Rectal smooth muscle tissue (tissue), 1 donor: ENCODE measurements at regions not wholly inside any gene's neighbourhood (a gene's known extent, or its start where the extent isn't known, plus 50 kb on each side); places are given as distances from the start of the nearest gene placed in this dataset.

Experiments used
- H3K27ac ChIP-seq: one replicate; pipeline ENCODE4 v1.7.0; 2013; ENCODE audit warnings: low read depth, low read length, inconsistent platforms
- H3K27me3 ChIP-seq: one replicate; pipeline ENCODE4 v1.7.0; 2013; ENCODE audit warnings: low read length; ENCODE audit not compliant: control insufficient read depth, insufficient read depth
- H3K36me3 ChIP-seq: one replicate; pipeline ENCODE4 v1.7.0; 2013; ENCODE audit warnings: low read length; ENCODE audit not compliant: control insufficient read depth, insufficient read depth
- H3K4me1 ChIP-seq: one replicate; pipeline ENCODE4 v1.7.0; 2013; ENCODE audit warnings: low read length; ENCODE audit not compliant: control insufficient read depth, insufficient read depth
- H3K4me3 ChIP-seq: one replicate; pipeline ENCODE4 v1.7.0; 2013; ENCODE audit warnings: low read length
- H3K9ac ChIP-seq: one replicate; pipeline ENCODE4 v1.7.0; 2013; ENCODE audit warnings: low read length

DNA sequence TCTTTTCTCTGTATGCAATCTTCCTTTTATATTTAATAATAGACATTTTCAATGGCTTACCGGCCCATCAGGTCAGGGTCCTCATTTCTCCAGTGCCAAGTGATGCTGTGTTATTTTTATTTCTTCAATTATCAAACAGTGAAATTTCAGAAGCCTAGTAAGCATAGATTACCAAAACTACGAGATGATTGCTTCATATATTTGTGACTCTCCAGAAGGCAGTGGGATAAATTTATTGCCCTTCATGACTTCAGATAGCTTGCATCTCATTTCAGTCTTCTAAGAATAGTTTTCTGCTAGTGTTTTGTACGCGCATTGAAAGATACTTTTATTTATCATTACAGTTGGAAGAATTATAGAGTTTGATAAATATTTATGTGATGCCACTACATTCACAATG lies 139.6 kb downstream of the FAT3 start:
- Histone ChIP-seq H3K27ac (no peak overlapping the region), H3K9ac (no peak overlapping the region), H3K36me3 (no peaks in the 10 kb centered on the region), H3K4me3 (no peak overlapping the region), H3K4me1 (no peaks in the 10 kb centered on the region), H3K27me3 (no peaks in the 10 kb centered on the region)

- Histone ChIP-seq H3K9ac (no peak overlapping the region), H3K27me3 (no peaks in the 10 kb centered on the region), H3K4me3 (no peak overlapping the region), H3K36me3 (no peaks in the 10 kb centered on the region), H3K27ac (no peak overlapping the region), H3K4me1 (no peaks in the 10 kb centered on the region)
These were observed 151.6 kb downstream of the FAT3 start for GRCh38 chr11:92376146-92376599.

- Histone ChIP-seq H3K4me3 (no peak overlapping the region), H3K9ac (no peak overlapping the region), H3K27me3 (no peaks in the 10 kb centered on the region), H3K27ac (no peak overlapping the region), H3K4me1 (no peaks in the 10 kb centered on the region), H3K36me3 (no peaks in the 10 kb centered on the region)
These were observed 152.1 kb downstream of the FAT3 start for GRCh38 chr11:92376680-92377079.

DNA sequence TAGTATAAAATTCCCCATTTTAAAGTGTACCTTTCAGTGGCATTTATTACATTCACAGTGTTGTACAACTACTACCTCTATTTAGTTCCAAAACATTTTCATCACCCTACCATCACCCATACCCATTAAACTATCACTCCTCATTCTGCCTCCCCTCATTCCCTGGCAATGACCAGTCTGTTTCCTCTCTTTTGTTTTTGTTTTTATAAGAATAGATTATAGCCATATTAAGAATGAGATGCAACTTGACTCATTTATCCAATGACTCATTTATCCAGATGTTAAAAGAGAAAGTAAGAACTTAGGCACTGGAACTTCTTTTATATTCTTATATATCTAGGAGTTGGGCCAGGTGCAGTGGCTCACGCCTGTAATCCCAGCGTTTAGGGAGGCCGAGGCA lies 156.3 kb downstream of the FAT3 start:
- Histone ChIP-seq H3K27ac (no peak overlapping the region), H3K9ac (no peak overlapping the region), H3K4me1 (no peaks in the 10 kb centered on the region), H3K4me3 (no peak overlapping the region), H3K27me3 (no peaks in the 10 kb centered on the region), H3K36me3 (no peaks in the 10 kb centered on the region)

DNA sequence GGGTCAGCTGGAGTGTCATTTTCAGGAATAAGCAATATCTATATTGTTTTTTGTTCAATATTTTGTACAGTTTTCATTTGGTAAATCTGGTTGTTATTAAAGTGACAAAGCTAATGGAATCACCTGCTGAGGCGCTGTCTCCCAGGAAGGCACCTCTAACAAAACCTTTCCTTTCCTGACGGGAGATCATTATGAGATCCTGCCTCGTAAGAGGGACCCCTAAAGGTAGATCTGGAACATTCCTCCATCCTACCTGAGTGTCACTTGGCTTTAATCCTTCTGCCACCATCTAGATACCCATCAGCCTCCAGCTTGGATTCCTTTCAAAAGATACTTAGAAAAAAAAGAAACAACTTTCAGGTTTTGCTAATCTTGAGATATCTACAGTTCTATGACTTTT lies 157.7 kb downstream of the FAT3 start:
- Histone ChIP-seq H3K27me3 (no peaks in the 10 kb centered on the region), H3K36me3 (no peaks in the 10 kb centered on the region), H3K4me1 (no peaks in the 10 kb centered on the region), H3K9ac (no peak overlapping the region), H3K27ac (no peak overlapping the region), H3K4me3 (no peak overlapping the region)

DNA sequence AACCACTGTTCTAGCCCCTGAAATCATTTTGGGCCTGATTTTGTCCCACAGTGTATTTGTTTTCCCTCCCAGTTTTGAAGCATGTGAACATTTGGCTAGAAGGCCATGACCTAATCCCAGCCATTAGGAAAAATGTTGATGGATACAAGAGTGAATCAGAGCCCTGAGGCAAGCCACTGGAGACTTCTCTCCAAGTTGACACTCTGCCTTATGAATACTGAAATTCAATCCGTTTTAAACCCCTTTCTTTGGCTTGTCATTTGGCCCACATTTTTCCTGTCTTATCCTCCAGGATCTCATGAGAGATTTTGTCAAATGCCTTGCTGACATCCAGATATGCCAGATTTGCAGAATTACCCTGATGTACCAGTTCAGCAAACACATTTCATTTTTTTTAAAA lies 158.8 kb downstream of the FAT3 start:
- no peak overlapping the region for H3K27ac ChIP-seq
- H3K4me3 ChIP-seq = no peak overlapping the region
- no peak overlapping the region for H3K9ac ChIP-seq
- H3K36me3 ChIP-seq = no peaks in the 10 kb centered on the region
- no peaks in the 10 kb centered on the region for H3K27me3 ChIP-seq
- H3K4me1 ChIP-seq = no peaks in the 10 kb centered on the region

DNA sequence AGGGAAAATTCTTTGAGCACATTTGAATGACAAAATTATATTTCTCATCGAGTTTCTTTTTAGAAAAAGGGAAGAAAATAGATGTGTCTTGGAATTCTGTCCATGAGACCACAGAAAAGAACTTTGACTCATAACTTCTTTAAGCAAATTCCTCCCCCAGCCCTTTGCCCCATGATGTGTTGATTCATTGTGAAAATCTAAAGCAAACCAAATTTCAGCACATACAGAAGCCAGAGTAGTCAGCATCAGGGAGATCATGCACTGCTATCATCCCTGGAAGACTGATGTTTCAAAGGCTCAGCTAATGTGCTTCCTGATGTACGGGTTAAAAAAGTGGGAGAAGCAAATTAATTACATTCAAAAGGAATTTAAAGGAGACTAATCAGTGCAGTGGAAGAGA lies 159.7 kb downstream of the FAT3 start:
- H3K36me3 ChIP-seq = no peaks in the 10 kb centered on the region
- no peaks in the 10 kb centered on the region for H3K27me3 ChIP-seq
- no peak overlapping the region for H3K9ac ChIP-seq
- H3K27ac ChIP-seq = no peak overlapping the region
- H3K4me3 ChIP-seq = no peak overlapping the region
- no peaks in the 10 kb centered on the region for H3K4me1 ChIP-seq

DNA sequence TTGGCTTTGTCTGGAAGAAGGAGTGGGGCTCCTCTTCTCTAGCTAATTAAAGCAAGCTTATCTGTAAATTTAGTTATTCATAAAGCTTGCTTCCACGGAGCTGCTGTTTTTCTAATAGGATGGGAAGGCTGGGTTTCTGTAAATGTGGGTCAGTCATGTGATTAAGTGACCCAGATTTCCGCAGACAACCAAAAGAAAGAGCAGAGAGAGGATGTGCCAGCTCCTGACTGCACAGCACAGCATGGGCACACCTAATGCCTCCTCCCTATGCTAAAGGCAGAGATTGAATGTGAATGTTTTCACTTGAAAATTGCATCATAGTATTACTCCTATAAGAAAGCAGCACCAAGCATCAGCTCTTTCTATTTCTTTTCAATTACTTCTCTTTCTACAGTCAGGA lies 160.2 kb downstream of the FAT3 start:
- no peak overlapping the region for H3K9ac ChIP-seq
- no peaks in the 10 kb centered on the region for H3K36me3 ChIP-seq
- H3K4me3 ChIP-seq = no peak overlapping the region
- H3K4me1 ChIP-seq = no peaks in the 10 kb centered on the region
- no peaks in the 10 kb centered on the region for H3K27me3 ChIP-seq
- H3K27ac ChIP-seq = no peak overlapping the region

DNA sequence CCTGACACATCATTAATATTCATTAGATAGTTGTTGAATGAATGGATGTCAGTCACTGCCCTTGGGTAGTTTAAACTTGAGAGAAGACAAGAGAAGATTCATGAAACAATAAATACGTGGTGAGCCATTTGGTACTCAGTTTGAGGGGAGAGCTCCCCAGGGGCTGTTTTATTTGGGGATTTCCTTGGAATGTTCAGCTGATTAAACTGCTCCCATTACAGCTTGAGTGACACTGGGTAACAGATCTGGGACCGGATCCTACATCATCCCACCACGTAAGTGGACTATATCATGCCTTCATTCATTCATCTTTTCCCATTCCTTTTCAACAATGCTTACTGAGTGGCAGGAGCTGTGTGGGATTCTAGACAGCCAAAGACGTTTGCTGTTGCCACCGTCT lies 162.0 kb downstream of the FAT3 start:
- Histone ChIP-seq H3K36me3 (no peaks in the 10 kb centered on the region), H3K9ac (no peak overlapping the region), H3K4me3 (no peak overlapping the region), H3K4me1 (no peaks in the 10 kb centered on the region), H3K27me3 (no peaks in the 10 kb centered on the region), H3K27ac (no peak overlapping the region)

DNA sequence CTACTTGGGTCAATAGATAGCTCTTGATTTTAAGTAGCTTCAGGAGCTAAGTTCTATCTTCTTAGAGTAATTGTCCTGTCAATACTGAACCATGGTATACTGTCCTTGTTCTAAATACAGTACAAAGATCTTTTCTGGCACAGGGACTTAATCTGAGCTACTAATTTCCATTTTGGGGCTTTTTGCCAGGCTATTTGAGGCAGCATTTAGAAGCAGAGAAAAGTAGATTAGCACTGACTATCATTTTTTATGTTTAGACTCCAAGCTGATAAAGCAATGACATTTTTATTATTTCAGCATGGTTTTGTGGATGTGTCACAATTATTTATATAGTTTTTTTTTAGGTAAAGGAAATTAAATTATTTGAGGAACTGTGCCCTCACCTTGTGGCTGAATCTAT lies 163.2 kb downstream of the FAT3 start:
- no peaks in the 10 kb centered on the region for H3K36me3 ChIP-seq
- no peak overlapping the region for H3K4me3 ChIP-seq
- no peak overlapping the region for H3K9ac ChIP-seq
- H3K4me1 ChIP-seq = no peaks in the 10 kb centered on the region
- no peaks in the 10 kb centered on the region for H3K27me3 ChIP-seq
- H3K27ac ChIP-seq = no peak overlapping the region

DNA sequence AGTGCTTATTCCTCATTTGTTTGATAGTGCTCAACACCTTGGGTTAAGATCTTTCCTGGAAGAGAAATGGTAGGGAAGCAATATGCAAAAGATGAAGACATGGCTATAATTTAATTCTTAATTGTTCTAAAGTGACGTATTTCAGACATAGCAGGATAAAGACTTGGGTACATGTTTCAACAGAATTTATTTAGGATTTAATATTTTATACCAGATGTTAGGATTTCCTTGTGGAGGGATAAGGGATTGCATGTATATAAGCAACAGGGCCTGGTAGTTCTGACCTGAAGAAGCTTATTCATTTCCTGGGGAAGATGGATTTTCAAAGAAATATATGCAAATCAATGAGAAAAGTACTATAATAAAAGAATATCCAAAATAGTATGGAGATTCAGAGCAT lies 163.8 kb downstream of the FAT3 start:
- no peaks in the 10 kb centered on the region for H3K36me3 ChIP-seq
- no peaks in the 10 kb centered on the region for H3K27me3 ChIP-seq
- H3K9ac ChIP-seq = no peak overlapping the region
- no peak overlapping the region for H3K27ac ChIP-seq
- no peaks in the 10 kb centered on the region for H3K4me1 ChIP-seq
- H3K4me3 ChIP-seq = no peak overlapping the region

- Histone ChIP-seq H3K4me3 (no peak overlapping the region), H3K27ac (no peak overlapping the region), H3K4me1 (no peaks in the 10 kb centered on the region), H3K36me3 (no peaks in the 10 kb centered on the region), H3K9ac (no peak overlapping the region), H3K27me3 (no peaks in the 10 kb centered on the region)
These were observed 166.2 kb downstream of the FAT3 start for GRCh38 chr11:92390783-92391182.

DNA sequence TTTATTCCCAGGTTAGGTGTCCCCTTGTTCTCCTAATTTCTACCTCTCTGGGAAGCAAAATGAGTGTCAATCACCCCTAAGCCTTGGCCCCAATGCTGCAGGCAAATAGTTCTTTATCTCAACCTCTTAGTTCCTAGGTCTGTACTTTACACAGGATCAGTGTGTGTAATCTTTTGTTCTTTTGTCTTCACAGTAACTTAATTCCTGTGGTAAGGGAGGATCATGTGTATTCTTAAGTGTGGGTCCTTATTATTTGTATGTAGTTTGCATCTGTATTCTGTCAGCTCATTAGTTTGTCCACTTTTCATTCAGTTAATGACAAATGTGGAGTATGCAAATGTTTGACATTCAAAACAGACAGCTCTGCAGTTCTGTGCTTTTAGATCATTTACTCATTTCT lies 166.7 kb downstream of the FAT3 start:
- Histone ChIP-seq H3K27ac (no peak overlapping the region), H3K27me3 (no peaks in the 10 kb centered on the region), H3K4me3 (no peak overlapping the region), H3K36me3 (no peaks in the 10 kb centered on the region), H3K9ac (no peak overlapping the region), H3K4me1 (no peaks in the 10 kb centered on the region)

DNA sequence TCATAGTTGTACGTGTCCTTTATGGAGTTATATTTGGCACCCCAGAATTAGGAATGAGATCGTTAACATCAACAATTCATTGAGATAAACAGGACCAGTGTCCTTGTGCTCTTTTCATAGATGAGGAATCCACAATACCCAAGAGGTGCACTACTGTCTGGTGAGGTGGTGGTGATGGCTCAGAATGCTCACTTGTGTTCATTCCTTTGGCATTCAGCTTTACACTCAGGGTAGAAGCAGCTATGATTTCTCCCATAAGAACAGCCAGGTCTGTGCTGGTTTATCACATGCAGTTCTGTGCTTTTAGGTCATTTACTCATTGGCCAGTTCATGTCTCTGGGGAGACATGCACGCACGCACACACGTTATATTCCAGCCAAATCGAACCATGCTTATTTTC lies 167.2 kb downstream of the FAT3 start:
- Histone ChIP-seq H3K4me3 (no peak overlapping the region), H3K4me1 (no peaks in the 10 kb centered on the region), H3K36me3 (no peaks in the 10 kb centered on the region), H3K27ac (no peak overlapping the region), H3K9ac (no peak overlapping the region), H3K27me3 (no peaks in the 10 kb centered on the region)
